Smooth muscle cell (in vitro differentiated cells): ENCODE measurements at regions not wholly inside any gene's neighbourhood (a gene's known extent, or its start where the extent isn't known, plus 50 kb on each side); places are given as distances from the start of the nearest gene placed in this dataset.

Experiments used
- DNase-seq: peaks from one replicate; lab custom pipeline; 2025; ENCODE audit not compliant: unreplicated experiment; lab: John Stamatoyannopoulos, UW
- H2AFZ ChIP-seq: fragments of 200-600 bp; sonication (generic); 2 replicates; pipeline ENCODE4 v1.6.0; 2016; ENCODE audit warnings: antibody characterized with exemption, low read depth, mild to moderate bottlenecking
- H3F3A ChIP-seq: fragments of 200-600 bp; sonication (generic); 2 replicates; pipeline ENCODE4 v1.6.0; 2017; ENCODE audit warnings: antibody characterized with exemption, low read depth
- H3K27ac ChIP-seq: fragments of 200-600 bp; sonication (generic); 2 replicates; pipeline ENCODE4 v1.5.1; 2016; ENCODE audit warnings: low read depth, mild to moderate bottlenecking
- H3K27me3 ChIP-seq: fragments of 200-600 bp; sonication (generic); 2 replicates; pipeline ENCODE4 v1.6.1; 2016; ENCODE audit warnings: low read depth, mild to moderate bottlenecking
- H3K36me3 ChIP-seq: fragments of 200-600 bp; sonication (generic); 2 replicates; pipeline ENCODE4 v1.5.1; 2016; ENCODE audit warnings: low read depth
- H3K4me1 ChIP-seq: fragments of 200-600 bp; sonication (generic); 2 replicates; pipeline ENCODE4 v1.5.1; 2016; ENCODE audit warnings: low read depth
- H3K4me2 ChIP-seq: fragments of 200-600 bp; sonication (generic); 2 replicates; pipeline ENCODE4 v1.6.0; 2016; ENCODE audit warnings: mild to moderate bottlenecking
- H3K4me3 ChIP-seq: fragments of 200-600 bp; sonication (generic); 2 replicates; pipeline ENCODE4 v1.5.1; 2016; ENCODE audit warnings: mild to moderate bottlenecking
- H3K79me2 ChIP-seq: fragments of 200-600 bp; sonication (generic); 2 replicates; pipeline ENCODE4 v1.6.0; 2016; ENCODE audit warnings: low read depth, mild to moderate bottlenecking
- H3K9ac ChIP-seq: fragments of 200-600 bp; sonication (generic); 2 replicates; pipeline ENCODE4 v1.6.0; 2016; ENCODE audit warnings: low read depth
- H3K9me3 ChIP-seq: fragments of 200-600 bp; sonication (generic); replicated peaks from 2 replicates; pipeline ENCODE4 v1.5.1; 2016; ENCODE audit warnings: low read depth
- H4K20me1 ChIP-seq: fragments of 200-600 bp; sonication (generic); 2 replicates; pipeline ENCODE4 v1.6.0; 2016; ENCODE audit warnings: low read depth
- WGBS: methylation state at CpG from one replicate; pipeline ENCODE4 v1.1.7; 2016; ENCODE audit warnings: low lambda C conversion rate; 5-methylcytosine and 5-hydroxymethylcytosine counted together
- TF ChIP-seq, protein P1 (sequence below): fragments of 200-600 bp; sonication (generic); IDR thresholded peaks from 2 replicates; pipeline ENCODE4 v1.5.1; 2017; ENCODE audit warnings: borderline replicate concordance, mild to moderate bottlenecking, antibody characterized with exemption; ENCODE audit not compliant: insufficient read depth, poor library complexity, severe bottlenecking

GRCh38 chr3:152030320-152030719 is 156.9 kb downstream of the SUCNR1 start:
- Histone ChIP-seq H3F3A (no peaks in the 10 kb centered on the region), H3K4me2 (no peak overlapping the region), H3K4me1 (peaks cover 6% of the 10 kb centered on the region), H4K20me1 (no peaks in the 10 kb centered on the region), H3K36me3 (no peaks in the 10 kb centered on the region), H3K27ac (no peak overlapping the region), H3K9me3 (no peaks in the 10 kb centered on the region), H3K9ac (no peak overlapping the region), H3K79me2 (no peaks in the 10 kb centered on the region), H3K27me3 (no peaks in the 10 kb centered on the region), H2AFZ (no peak overlapping the region), H3K4me3 (no peak overlapping the region)
- no peak for DNase-seq
- whole genome bisulfite sequencing: 89% methylated on average over 4 of the region's 4 CpGs
- TF ChIP-seq, protein P1, sequence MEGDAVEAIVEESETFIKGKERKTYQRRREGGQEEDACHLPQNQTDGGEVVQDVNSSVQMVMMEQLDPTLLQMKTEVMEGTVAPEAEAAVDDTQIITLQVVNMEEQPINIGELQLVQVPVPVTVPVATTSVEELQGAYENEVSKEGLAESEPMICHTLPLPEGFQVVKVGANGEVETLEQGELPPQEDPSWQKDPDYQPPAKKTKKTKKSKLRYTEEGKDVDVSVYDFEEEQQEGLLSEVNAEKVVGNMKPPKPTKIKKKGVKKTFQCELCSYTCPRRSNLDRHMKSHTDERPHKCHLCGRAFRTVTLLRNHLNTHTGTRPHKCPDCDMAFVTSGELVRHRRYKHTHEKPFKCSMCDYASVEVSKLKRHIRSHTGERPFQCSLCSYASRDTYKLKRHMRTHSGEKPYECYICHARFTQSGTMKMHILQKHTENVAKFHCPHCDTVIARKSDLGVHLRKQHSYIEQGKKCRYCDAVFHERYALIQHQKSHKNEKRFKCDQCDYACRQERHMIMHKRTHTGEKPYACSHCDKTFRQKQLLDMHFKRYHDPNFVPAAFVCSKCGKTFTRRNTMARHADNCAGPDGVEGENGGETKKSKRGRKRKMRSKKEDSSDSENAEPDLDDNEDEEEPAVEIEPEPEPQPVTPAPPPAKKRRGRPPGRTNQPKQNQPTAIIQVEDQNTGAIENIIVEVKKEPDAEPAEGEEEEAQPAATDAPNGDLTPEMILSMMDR: no peak

- Histone ChIP-seq H2AFZ (no peak overlapping the region), H3K27me3 (no peaks in the 10 kb centered on the region), H3F3A (no peaks in the 10 kb centered on the region), H3K36me3 (no peaks in the 10 kb centered on the region), H3K4me1 (no peaks in the 10 kb centered on the region), H3K79me2 (no peaks in the 10 kb centered on the region), H4K20me1 (no peaks in the 10 kb centered on the region), H3K9ac (no peak overlapping the region), H3K9me3 (no peaks in the 10 kb centered on the region), H3K27ac (no peak overlapping the region), H3K4me2 (no peak overlapping the region), H3K4me3 (no peak overlapping the region)
- TF ChIP-seq, protein P1: no peak
- 82% methylated on average over 3 of the region's 3 CpGs for WGBS
- no peak for DNase-seq
These were observed 157.9 kb downstream of the SUCNR1 start for GRCh38 chr3:152031321-152031720.

DNA sequence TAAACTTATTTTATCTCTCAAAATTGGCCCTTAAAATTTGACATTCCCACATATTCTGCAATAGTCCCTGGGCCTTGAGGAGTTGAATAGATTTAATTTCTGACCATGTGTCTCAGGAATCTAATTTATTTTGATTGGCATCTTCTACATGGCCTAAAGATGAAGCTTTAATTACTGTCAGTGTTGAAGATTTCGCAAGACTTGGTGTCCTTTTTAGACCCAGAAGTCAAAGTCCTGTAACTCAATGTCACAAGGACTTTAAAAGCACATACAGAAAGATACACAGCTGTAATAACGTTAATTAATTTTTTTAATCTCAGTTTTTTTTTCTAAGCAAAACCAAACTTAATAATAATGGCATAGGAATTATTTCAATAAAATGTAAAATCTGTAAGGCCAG is 163.9 kb downstream of the SUCNR1 start:
- Histone ChIP-seq H3K79me2 (no peaks in the 10 kb centered on the region), H3F3A (no peaks in the 10 kb centered on the region), H3K27me3 (no peaks in the 10 kb centered on the region), H3K4me3 (no peak overlapping the region), H3K36me3 (no peaks in the 10 kb centered on the region), H2AFZ (no peak overlapping the region), H3K4me1 (no peaks in the 10 kb centered on the region), H4K20me1 (no peaks in the 10 kb centered on the region), H3K4me2 (no peak overlapping the region), H3K9me3 (peaks cover 12% of the 10 kb centered on the region), H3K9ac (no peak overlapping the region), H3K27ac (no peak overlapping the region)
- no peak for DNase-seq
- TF ChIP-seq, protein P1: no peak
- WGBS: 83% methylated on average over 2 of the region's 2 CpGs

- Histone ChIP-seq H3F3A (no peaks in the 10 kb centered on the region), H3K4me2 (no peak overlapping the region), H3K9me3 (peaks cover 12% of the 10 kb centered on the region), H3K4me3 (no peak overlapping the region), H3K4me1 (no peaks in the 10 kb centered on the region), H2AFZ (no peak overlapping the region), H4K20me1 (no peaks in the 10 kb centered on the region), H3K27ac (no peak overlapping the region), H3K36me3 (no peaks in the 10 kb centered on the region), H3K79me2 (no peaks in the 10 kb centered on the region), H3K9ac (no peak overlapping the region), H3K27me3 (no peaks in the 10 kb centered on the region)
- TF ChIP-seq, protein P1: no peak
- DNase-seq: no peak
These were observed 164.5 kb downstream of the SUCNR1 start for GRCh38 chr3:152037953-152038352.
